NB4 (cell line): ENCODE measurements at regions not wholly inside any gene's neighbourhood (a gene's known extent, or its start where the extent isn't known, plus 50 kb on each side); places are given as distances from the start of the nearest gene placed in this dataset.

Source experiments
- CTCF ChIP-seq: IDR thresholded peaks from one replicate; pipeline ENCODE4 v1.5.1; 2012; ENCODE audit warnings: low read depth, low read length
- MAX ChIP-seq: IDR thresholded peaks from 2 replicates; pipeline ENCODE4 v1.6.1; 2011; ENCODE audit warnings: low read depth, low read length
- MYC ChIP-seq: IDR thresholded peaks from 2 replicates; pipeline ENCODE4 v1.6.1; 2011; ENCODE audit warnings: low read depth, low read length
- POLR2A ChIP-seq: IDR thresholded peaks from 2 replicates; pipeline ENCODE4 v1.6.1; 2011; ENCODE audit warnings: mild to moderate bottlenecking; ENCODE audit not compliant: insufficient read length; ENCODE audit errors: extremely low read depth

DNA sequence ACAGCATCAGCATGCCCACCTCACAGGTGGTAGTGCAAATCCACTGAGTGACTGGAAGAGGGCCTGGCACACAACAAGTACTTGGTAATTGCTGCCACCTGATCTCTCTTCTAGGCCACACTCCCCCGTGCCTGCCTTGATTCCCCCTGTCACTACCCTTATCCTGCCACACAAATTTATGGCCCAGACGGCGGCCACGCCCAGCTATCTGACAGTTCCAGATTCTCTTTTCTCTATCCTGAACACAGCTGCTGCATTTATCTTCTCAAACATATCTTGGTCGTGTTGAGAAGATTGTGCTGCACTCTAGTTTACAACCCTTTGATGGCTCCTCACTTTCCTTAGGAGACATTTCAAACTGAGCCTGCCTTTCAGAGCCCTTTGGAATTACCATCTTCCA is 585.2 kb downstream of the NTRK3 start:
- no peak for TF ChIP-seq CTCF
- no peak for TF ChIP-seq MAX
- no peak for TF ChIP-seq POLR2A
- TF ChIP-seq MYC: no peak
